HEK293T (cell line): ENCODE measurements at regions not wholly inside any gene's neighbourhood (a gene's known extent, or its start where the extent isn't known, plus 50 kb on each side); places are given as distances from the start of the nearest gene placed in this dataset.
"Not testable (repeated sequence)": the region's sequence is repeated elsewhere in the genome, so short reads cannot be mapped to it uniquely, and the experiment has no call there.

Experiments used
- ELF4 ChIP-seq: fragments of 450-650 bp; IDR thresholded peaks from 2 replicates; pipeline ENCODE4 v1.6.1; 2017; ENCODE audit warnings: antibody characterized with exemption
- FOXA1 ChIP-seq: fragments of 450-650 bp; IDR thresholded peaks from 2 replicates; pipeline ENCODE4 v1.6.1; 2016; ENCODE audit warnings: mild to moderate bottlenecking
- NFRKB ChIP-seq: fragments of 450-650 bp; IDR thresholded peaks from 2 replicates; pipeline ENCODE4 v1.6.1; 2016; ENCODE audit warnings: mild to moderate bottlenecking, moderate library complexity
- SP1 ChIP-seq: fragments of 450-650 bp; IDR thresholded peaks from 2 replicates; pipeline ENCODE4 v1.6.1; 2017
- ZNF384 ChIP-seq: fragments of 450-650 bp; IDR thresholded peaks from 2 replicates; pipeline ENCODE4 v1.6.1; 2016

DNA sequence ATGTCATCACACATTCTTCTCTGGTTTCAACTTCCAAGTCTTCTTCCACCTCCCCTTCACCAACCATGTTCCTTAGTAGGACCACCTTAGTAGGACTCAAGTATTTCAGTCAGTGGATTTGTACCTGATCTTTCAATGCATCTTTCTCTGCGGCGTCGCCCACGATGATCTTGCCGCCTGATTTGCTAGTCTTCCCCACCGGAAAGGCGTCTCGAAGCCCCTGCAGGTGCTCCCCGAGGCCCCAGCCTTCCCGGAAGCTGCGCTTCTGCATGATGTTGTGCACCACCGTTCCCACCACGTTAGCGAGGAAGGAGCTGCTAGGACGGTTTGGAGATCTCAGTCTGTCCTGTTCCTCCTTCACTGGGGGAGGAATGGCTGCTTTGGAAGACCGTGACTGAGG lies 219.7 kb upstream of the SPATA31A3 start:
- TF ChIP-seq FOXA1, NFRKB, SP1, ZNF384, ELF4: not testable (repeated sequence)
